Astrocyte (in vitro differentiated cells and primary cell): ENCODE measurements at regions not wholly inside any gene's neighbourhood (a gene's known extent, or its start where the extent isn't known, plus 50 kb on each side); places are given as distances from the start of the nearest gene placed in this dataset.
A peak's percentile ranks its signal among the peaks of the same experiment; 100 is the strongest.
"Not testable (repeated sequence)": the region's sequence is repeated elsewhere in the genome, so short reads cannot be mapped to it uniquely, and the experiment has no call there.

ENCODE experiments used
- DNase-seq: peaks from one replicate; pipeline ENCODE4 v3.0.0-alpha.2; 2010; ENCODE audit warnings: low read depth
- FAIRE-seq: peaks from 2 replicates; lab custom pipeline; 2011; peaks lifted over from hg19 to GRCh38; lab: Jason Lieb, UNC
- H2AFZ ChIP-seq: 2 replicates; pipeline ENCODE4 v1.6.0; 2012; ENCODE audit warnings: low read depth, low read length, inconsistent platforms
- H3K27ac ChIP-seq: 2 replicates; pipeline ENCODE4 v1.5.1; 2011; ENCODE audit warnings: low read depth, low read length, inconsistent platforms
- H3K27me3 ChIP-seq: 2 replicates; pipeline ENCODE4 v1.6.0; 2011; ENCODE audit warnings: low read length, inconsistent platforms; ENCODE audit not compliant: insufficient read depth
- H3K36me3 ChIP-seq: 2 replicates; pipeline ENCODE4 v1.5.1; 2011; ENCODE audit warnings: low read length, inconsistent platforms; ENCODE audit not compliant: insufficient read depth
- H3K4me1 ChIP-seq: 2 replicates; pipeline ENCODE4 v1.5.1; 2011; ENCODE audit warnings: low read length, inconsistent platforms; ENCODE audit not compliant: insufficient read depth
- H3K4me2 ChIP-seq: 2 replicates; pipeline ENCODE4 v1.6.0; 2012; ENCODE audit warnings: low read length, inconsistent platforms
- H3K4me3 ChIP-seq: 2 replicates; pipeline ENCODE4 v1.5.1; 2011; ENCODE audit warnings: low read depth, mild to moderate bottlenecking, low read length, inconsistent platforms; ENCODE audit not compliant: insufficient read depth
- H3K79me2 ChIP-seq: 2 replicates; pipeline ENCODE4 v1.6.0; 2012; ENCODE audit warnings: mild to moderate bottlenecking, low read length, inconsistent platforms; ENCODE audit not compliant: insufficient read depth
- H3K9ac ChIP-seq: 2 replicates; pipeline ENCODE4 v1.6.0; 2012; ENCODE audit warnings: mild to moderate bottlenecking, low read length, inconsistent platforms
- H3K9me3 ChIP-seq: 2 replicates; pipeline ENCODE4 v1.5.1; 2012; ENCODE audit warnings: low read depth, mild to moderate bottlenecking, low read length, inconsistent platforms; ENCODE audit not compliant: insufficient read depth
- H4K20me1 ChIP-seq: 2 replicates; pipeline ENCODE4 v1.6.0; 2012; ENCODE audit warnings: low read length, inconsistent platforms; ENCODE audit not compliant: insufficient read depth
- H3K27ac Mint-ChIP-seq: one replicate; pipeline ENCODE4 v1.8.0; 2021; ENCODE audit warnings: mild to moderate bottlenecking, mixed read lengths; ENCODE audit not compliant: unreplicated experiment
- H3K27me3 Mint-ChIP-seq: one replicate; pipeline ENCODE4 v1.8.0; 2021; ENCODE audit warnings: low read depth, mixed read lengths; ENCODE audit not compliant: unreplicated experiment
- H3K36me3 Mint-ChIP-seq: one replicate; pipeline ENCODE4 v1.8.0; 2021; ENCODE audit warnings: low read depth, mixed read lengths; ENCODE audit not compliant: unreplicated experiment
- H3K4me1 Mint-ChIP-seq: one replicate; pipeline ENCODE4 v1.8.0; 2021; ENCODE audit warnings: low read depth, mixed read lengths; ENCODE audit not compliant: unreplicated experiment
- H3K4me3 Mint-ChIP-seq: one replicate; pipeline ENCODE4 v1.8.0; 2021; ENCODE audit warnings: mild to moderate bottlenecking, moderate library complexity, mixed read lengths; ENCODE audit not compliant: unreplicated experiment
- H3K9me3 Mint-ChIP-seq: one replicate; pipeline ENCODE4 v1.8.0; 2021; ENCODE audit warnings: mild to moderate bottlenecking, mixed read lengths; ENCODE audit not compliant: unreplicated experiment
- EZH2 ChIP-seq: IDR thresholded peaks from 2 replicates; pipeline ENCODE4 v1.6.1; 2012; ENCODE audit warnings: mild to moderate bottlenecking, low read length, inconsistent platforms; ENCODE audit not compliant: insufficient read depth
- TF ChIP-seq, protein P1 (sequence below): IDR thresholded peaks from 2 replicates; pipeline ENCODE4 v1.5.1; 2011; ENCODE audit warnings: low read depth, mild to moderate bottlenecking, inconsistent platforms, low read length, moderate library complexity; ENCODE audit not compliant: insufficient read depth

DNA sequence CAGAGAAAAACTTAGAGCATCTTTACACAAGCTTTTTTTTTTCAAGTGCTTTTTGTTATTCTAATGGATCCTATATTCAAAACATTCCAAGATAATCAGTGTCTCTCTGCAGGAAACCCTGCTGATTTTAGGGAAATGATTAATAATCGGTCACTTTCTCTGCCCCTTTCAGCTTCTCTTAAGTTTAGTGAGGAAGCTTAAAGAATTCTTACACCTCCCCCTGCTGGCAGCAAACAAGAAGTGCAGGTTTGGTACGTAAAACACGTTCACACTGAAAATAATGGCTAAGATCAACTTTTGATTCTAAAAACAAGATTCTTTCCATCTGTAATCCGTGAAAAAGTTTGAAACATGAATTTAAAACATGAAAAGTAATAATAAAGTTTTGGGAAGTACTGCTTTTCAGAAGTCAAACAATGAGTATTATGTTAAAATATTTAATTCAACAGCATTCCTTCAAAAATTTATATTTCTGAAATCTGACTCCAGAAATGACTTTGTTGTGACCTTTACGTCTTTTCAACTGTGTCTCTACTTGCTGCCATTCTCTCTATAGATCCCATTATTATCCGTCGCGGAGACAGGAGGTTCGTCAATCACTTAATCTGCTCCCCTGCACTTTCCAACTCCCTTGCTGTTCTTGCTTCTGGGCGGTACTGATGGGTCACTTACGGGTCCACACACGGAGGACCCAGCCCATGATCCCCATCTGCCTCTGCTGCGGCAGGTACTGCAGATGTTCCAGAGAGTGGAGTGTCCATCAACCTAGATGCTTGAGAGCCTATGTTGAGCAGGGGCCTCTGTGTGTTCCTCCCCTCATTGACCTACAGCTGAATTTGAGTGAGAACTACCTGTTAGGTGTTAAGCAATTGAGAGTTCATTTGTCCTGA lies 203.1 kb upstream of the EDNRB start:
- Histone ChIP-seq H3K4me2 (peak overlapping the region; percentile 26), H3K9ac (no peak overlapping the region), H3K4me3 (no peak overlapping the region), H3K9me3 (no peaks in the 10 kb centered on the region), H3K27me3 (peaks cover 4% of the 10 kb centered on the region), H3K4me1 (no peaks in the 10 kb centered on the region), H3K79me2 (no peaks in the 10 kb centered on the region), H3K36me3 (no peaks in the 10 kb centered on the region), H2AFZ (no peak overlapping the region), H4K20me1 (no peaks in the 10 kb centered on the region), H3K27ac (no peak overlapping the region)
- Mint-ChIP-seq H3K4me3 (no peak overlapping the region), H3K9me3 (peaks cover 2% of the 10 kb centered on the region), H3K27ac (no peak overlapping the region), H3K27me3 (no peaks in the 10 kb centered on the region), H3K36me3 (no peaks in the 10 kb centered on the region), H3K4me1 (no peaks in the 10 kb centered on the region)
- FAIRE-seq (peak; percentile 47), DNase-seq (peak; percentile 26)
- TF ChIP-seq, protein P1, sequence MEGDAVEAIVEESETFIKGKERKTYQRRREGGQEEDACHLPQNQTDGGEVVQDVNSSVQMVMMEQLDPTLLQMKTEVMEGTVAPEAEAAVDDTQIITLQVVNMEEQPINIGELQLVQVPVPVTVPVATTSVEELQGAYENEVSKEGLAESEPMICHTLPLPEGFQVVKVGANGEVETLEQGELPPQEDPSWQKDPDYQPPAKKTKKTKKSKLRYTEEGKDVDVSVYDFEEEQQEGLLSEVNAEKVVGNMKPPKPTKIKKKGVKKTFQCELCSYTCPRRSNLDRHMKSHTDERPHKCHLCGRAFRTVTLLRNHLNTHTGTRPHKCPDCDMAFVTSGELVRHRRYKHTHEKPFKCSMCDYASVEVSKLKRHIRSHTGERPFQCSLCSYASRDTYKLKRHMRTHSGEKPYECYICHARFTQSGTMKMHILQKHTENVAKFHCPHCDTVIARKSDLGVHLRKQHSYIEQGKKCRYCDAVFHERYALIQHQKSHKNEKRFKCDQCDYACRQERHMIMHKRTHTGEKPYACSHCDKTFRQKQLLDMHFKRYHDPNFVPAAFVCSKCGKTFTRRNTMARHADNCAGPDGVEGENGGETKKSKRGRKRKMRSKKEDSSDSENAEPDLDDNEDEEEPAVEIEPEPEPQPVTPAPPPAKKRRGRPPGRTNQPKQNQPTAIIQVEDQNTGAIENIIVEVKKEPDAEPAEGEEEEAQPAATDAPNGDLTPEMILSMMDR, result peak; percentile 95
- no peak for TF ChIP-seq EZH2

DNA sequence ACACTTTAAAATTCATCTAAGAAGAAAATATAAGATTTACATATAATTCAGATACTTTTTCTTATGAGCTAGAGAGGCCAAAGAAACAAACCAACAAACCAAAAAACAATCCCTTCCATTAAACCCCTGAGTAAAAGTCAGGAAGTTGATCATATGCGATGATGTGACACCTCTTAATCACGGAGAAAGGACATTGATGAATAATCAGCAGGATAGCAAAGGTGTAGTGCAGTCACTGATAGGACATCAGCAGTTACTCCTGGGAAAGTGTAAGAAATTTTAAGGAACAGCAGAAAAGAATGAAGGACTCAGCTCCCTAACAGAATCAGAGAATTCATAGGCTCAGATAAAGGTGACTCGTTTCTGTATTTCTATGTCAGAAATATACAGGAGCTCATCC lies 202.4 kb upstream of the EDNRB start:
- Histone ChIP-seq H3K27me3 (peaks cover 4% of the 10 kb centered on the region), H3K9ac (no peak overlapping the region), H2AFZ (no peak overlapping the region), H3K4me1 (no peaks in the 10 kb centered on the region), H3K4me2 (peak overlapping the region; percentile 26), H3K36me3 (no peaks in the 10 kb centered on the region), H3K4me3 (no peak overlapping the region), H3K9me3 (no peaks in the 10 kb centered on the region), H3K79me2 (no peaks in the 10 kb centered on the region), H4K20me1 (no peaks in the 10 kb centered on the region), H3K27ac (no peak overlapping the region)
- FAIRE-seq, result no peak
- Mint-ChIP-seq H3K36me3 (no peaks in the 10 kb centered on the region), H3K4me3 (no peak overlapping the region), H3K4me1 (no peaks in the 10 kb centered on the region), H3K27me3 (no peaks in the 10 kb centered on the region), H3K27ac (no peak overlapping the region), H3K9me3 (peaks cover 2% of the 10 kb centered on the region)
- TF ChIP-seq EZH2, result no peak
- TF ChIP-seq, protein P1, result no peak
- no peak for DNase-seq

DNA sequence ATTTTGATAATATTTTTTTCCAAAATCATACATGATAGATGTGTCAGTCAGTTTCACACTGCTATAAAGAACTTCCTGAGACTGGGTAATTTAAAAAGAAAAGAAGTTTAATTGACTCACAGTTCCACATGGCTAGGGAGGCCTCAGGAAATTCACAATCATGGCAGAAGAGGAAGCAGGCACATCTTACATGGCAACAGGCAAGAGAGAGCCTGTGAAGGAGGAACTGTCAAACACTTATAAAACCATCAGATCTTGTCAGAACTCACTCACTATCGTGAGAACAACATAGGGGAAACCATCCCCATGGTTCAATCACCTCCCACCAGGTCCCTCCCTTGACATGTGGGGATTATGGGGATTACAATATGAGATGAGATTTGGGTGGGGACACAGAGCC lies 201.5 kb upstream of the EDNRB start:
- not testable (repeated sequence) for H3K4me3 ChIP-seq, H3K4me3 Mint-ChIP-seq, DNase-seq, H3K36me3 ChIP-seq, H2AFZ ChIP-seq, H3K4me2 ChIP-seq, H3K36me3 Mint-ChIP-seq, H3K27me3 Mint-ChIP-seq, H3K4me1 ChIP-seq, H3K9ac ChIP-seq, H3K27me3 ChIP-seq, H3K27ac ChIP-seq, H3K4me1 Mint-ChIP-seq, H3K79me2 ChIP-seq, H3K27ac Mint-ChIP-seq, H4K20me1 ChIP-seq, FAIRE-seq, H3K9me3 ChIP-seq, H3K9me3 Mint-ChIP-seq

DNA sequence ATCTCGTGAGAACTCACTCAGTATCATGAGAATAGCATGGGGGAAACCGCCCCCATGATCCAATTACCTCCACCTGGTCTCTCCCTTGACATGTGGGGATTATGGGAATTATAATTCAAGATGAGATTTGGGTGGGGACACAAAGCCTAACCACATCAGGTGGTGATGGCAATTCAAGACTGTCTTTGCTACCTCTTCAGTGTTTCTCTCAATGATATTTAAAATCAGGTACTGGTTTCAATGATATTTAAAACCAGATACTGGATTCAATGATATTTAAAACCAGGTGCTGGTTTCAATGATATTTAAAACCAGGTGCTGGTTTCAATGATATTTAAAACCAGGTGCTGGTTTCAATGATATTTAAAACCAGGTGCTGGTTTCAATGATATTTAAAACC lies 198.4 kb upstream of the EDNRB start:
- not testable (repeated sequence) for H3K4me3 Mint-ChIP-seq, H3K27ac ChIP-seq, H3K9me3 ChIP-seq, H3K27me3 ChIP-seq, H3K79me2 ChIP-seq, H3K36me3 ChIP-seq, H3K36me3 Mint-ChIP-seq, H3K4me2 ChIP-seq, H3K27me3 Mint-ChIP-seq, H3K9me3 Mint-ChIP-seq, H3K27ac Mint-ChIP-seq, H3K9ac ChIP-seq, DNase-seq, H2AFZ ChIP-seq, H3K4me3 ChIP-seq, H3K4me1 Mint-ChIP-seq, H4K20me1 ChIP-seq, H3K4me1 ChIP-seq, FAIRE-seq
